B cell (primary cell): ENCODE measurements at regions not wholly inside any gene's neighbourhood (a gene's known extent, or its start where the extent isn't known, plus 50 kb on each side); places are given as distances from the start of the nearest gene placed in this dataset.

Experiments
- ATAC-seq: fragments of 200-7000 bp; cut with Tn5 transposase; one replicate; pipeline ENCODE4 v1.10.0; 2021; ENCODE audit warnings: low read depth, mild to moderate bottlenecking, moderate number of reproducible peaks, moderate library complexity
- CTCF ChIA-PET: fragments of 350-600 bp; sonication (Branson Sonifier 250); formaldehyde crosslinking; loops from one replicate; lab custom pipeline; 2021; ENCODE audit warnings: antibody characterized with exemption, inconsistent platforms; lab: Charles Lee
- POLR2A ChIA-PET: fragments of 350-600 bp; sonication (Branson Sonifier 250); formaldehyde crosslinking; loops from one replicate; lab custom pipeline; 2021; ENCODE audit warnings: antibody characterized with exemption; lab: Charles Lee
- DNase-seq: peaks from one replicate; pipeline ENCODE4 v3.0.0; 2013
- H2AFZ ChIP-seq: 2 replicates; pipeline ENCODE4 v1.6.1; 2012; ENCODE audit warnings: mild to moderate bottlenecking, low read depth, low read length; ENCODE audit not compliant: insufficient read depth, poor library complexity, severe bottlenecking
- H3K27ac ChIP-seq, 2 donors: 1 replicate in 1 of 2; 2 replicates in 1 of 2; pipeline ENCODE4 v1.5.1; 2012 to 2013; ENCODE audit warnings: low read length in 2 of 2, mild to moderate bottlenecking in 2 of 2, moderate library complexity in 1 of 2
- H3K27me3 ChIP-seq, 4 experiments: fragments of 200-600 bp in 1 of 4; sonication (generic) in 1 of 4; replicated peaks in 1 of 4; 1 replicate in 2 of 4; 2 replicates in 2 of 4; pipeline versions ENCODE4 v1.6.1 to v1.7.0; 2013 to 2016; ENCODE audit warnings: low read length in 3 of 4, mild to moderate bottlenecking in 2 of 4, mixed read lengths in 1 of 4, moderate library complexity in 1 of 4; ENCODE audit not compliant: insufficient read depth in 4 of 4, control insufficient read depth in 3 of 4; ENCODE audit errors: control extremely low read depth in 1 of 4
- H3K36me3 ChIP-seq, 2 experiments: replicated peaks in 1 of 2; 1 replicate in 1 of 2; 2 replicates in 1 of 2; pipeline versions ENCODE4 v1.6.1 to v1.7.1; 2013; ENCODE audit warnings: low read length in 1 of 2; ENCODE audit not compliant: insufficient read depth in 2 of 2, control insufficient read depth in 1 of 2; ENCODE audit errors: control extremely low read depth in 1 of 2, extremely low read depth in 1 of 2
- H3K4me1 ChIP-seq, 2 donors: fragments of 200-600 bp in 1 of 2; sonication (generic) in 1 of 2; 1 replicate in 1 of 2; 2 replicates in 1 of 2; pipeline versions ENCODE4 v1.5.1 to v1.6.1; 2013 to 2017; ENCODE audit warnings: low read length in 2 of 2; ENCODE audit not compliant: control insufficient read depth in 2 of 2, insufficient read depth in 2 of 2
- H3K4me2 ChIP-seq: replicated peaks from 2 replicates; pipeline ENCODE3; 2012; ENCODE audit warnings: mild to moderate bottlenecking, low read depth, low read length; ENCODE audit not compliant: poor library complexity, severe bottlenecking
- H3K4me3 ChIP-seq, 5 experiments: fragments of 200-600 bp in 1 of 5; sonication (generic) in 1 of 5; 1 replicate in 3 of 5; 2 replicates in 2 of 5; pipeline versions ENCODE4 v1.5.1 to v1.7.0; 2011 to 2016; ENCODE audit warnings: low read length in 4 of 5, mild to moderate bottlenecking in 4 of 5, low read depth in 2 of 5, control low read depth in 1 of 5, moderate library complexity in 1 of 5; ENCODE audit not compliant: insufficient read depth in 1 of 5; ENCODE audit errors: control extremely low read depth in 1 of 5, extremely low read depth in 1 of 5
- H3K79me2 ChIP-seq: fragments of 200-600 bp; sonication (generic); one replicate; pipeline ENCODE4 v1.6.0; 2016; ENCODE audit warnings: low read length; ENCODE audit not compliant: control insufficient read depth, insufficient read depth
- H3K9ac ChIP-seq: fragments of 200-600 bp; sonication (generic); 2 replicates; pipeline ENCODE4 v1.6.1; 2017; ENCODE audit warnings: mild to moderate bottlenecking, low read length, moderate library complexity
- H3K9me3 ChIP-seq, 3 donors: one replicate each; pipeline versions ENCODE4 v1.6.1 to v1.7.1; 2013; ENCODE audit warnings: low read length in 2 of 3; ENCODE audit not compliant: control insufficient read depth in 2 of 3, insufficient read depth in 1 of 3; ENCODE audit errors: control extremely low read depth in 1 of 3
- H4K20me1 ChIP-seq: 2 replicates; pipeline ENCODE4 v1.6.0; 2012; ENCODE audit warnings: mild to moderate bottlenecking, low read length; ENCODE audit not compliant: insufficient read depth, control insufficient read depth, poor library complexity, severe bottlenecking
- H3K27ac Mint-ChIP-seq: one replicate; pipeline ENCODE4 v1.8.0; 2021; ENCODE audit warnings: mixed read lengths
- H3K27me3 Mint-ChIP-seq: one replicate; pipeline ENCODE4 v1.8.0; 2021; ENCODE audit warnings: mixed read lengths
- H3K4me1 Mint-ChIP-seq: one replicate; pipeline ENCODE4 v1.8.0; 2021; ENCODE audit warnings: mixed read lengths
- H3K4me3 Mint-ChIP-seq: one replicate; pipeline ENCODE4 v1.8.0; 2021; ENCODE audit warnings: mixed read lengths
- H3K9me3 Mint-ChIP-seq: one replicate; pipeline ENCODE4 v1.8.0; 2022; ENCODE audit warnings: mixed read lengths; ENCODE audit not compliant: insufficient read depth
- EZH2 ChIP-seq: IDR thresholded peaks from 2 replicates; pipeline ENCODE4 v1.6.1; 2012; ENCODE audit warnings: borderline replicate concordance, low read depth, mild to moderate bottlenecking, moderate library complexity, low read length; ENCODE audit not compliant: insufficient read depth, poor library complexity, severe bottlenecking
- WGBS: methylation state at CpG from one replicate; pipeline ENCODE4 v1.1.5; 2013; ENCODE audit warnings: missing lambda C conversion rate; ENCODE audit not compliant: insufficient coverage; 5-methylcytosine and 5-hydroxymethylcytosine counted together
- intact Hi-C: fragments of 100-400 bp; cut with micrococcal nuclease; formaldehyde crosslinking; loops from one replicate; pipeline ENCODE4 v1.10.0; 2022
- TF ChIP-seq, protein P1 (sequence below): fragments of 200-600 bp; IDR thresholded peaks from one replicate; pipeline ENCODE4 v1.8.0; 2022; ENCODE audit warnings: antibody characterized with exemption, mild to moderate bottlenecking

DNA sequence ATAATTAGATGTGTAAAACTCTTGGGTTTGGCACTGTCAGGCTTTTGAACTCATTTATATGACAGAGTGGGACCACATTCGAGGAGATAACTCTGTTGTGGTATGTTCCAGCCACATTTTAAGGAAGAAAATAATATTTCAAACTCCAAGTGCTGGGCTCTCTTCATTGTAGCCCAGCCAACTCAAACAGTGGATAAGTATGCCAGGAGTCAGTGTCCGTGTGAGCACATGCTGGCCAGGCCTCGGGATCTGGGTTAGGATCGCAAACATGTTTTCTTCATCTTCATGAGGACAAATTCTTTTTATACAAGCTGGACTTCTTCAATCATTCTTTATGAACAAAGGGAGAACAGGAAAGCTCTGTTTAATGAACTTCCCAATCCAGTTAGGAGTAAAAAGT lies 497.5 kb downstream of the MAFB start:
- H3K27ac Mint-ChIP-seq: no peak overlapping the region
- ChIA-PET CTCF (no interaction called here), POLR2A (no interaction called here)
- Histone ChIP-seq H4K20me1 (no peaks in the 10 kb centered on the region), H3K27me3 (peaks cover 0 to 5% (median 0%) of the 10 kb centered on the region in 4 experiments), H3K4me3 (no peak overlapping the region), H3K27ac (no peak overlapping the region), H3K36me3 (no peaks in the 10 kb centered on the region), H3K4me1 (no peaks in the 10 kb centered on the region), H3K9me3 (no peaks in the 10 kb centered on the region), H3K9ac (no peak overlapping the region), H3K79me2 (no peaks in the 10 kb centered on the region), H3K4me2 (no peak overlapping the region), H2AFZ (no peak overlapping the region)
- no peak overlapping the region for H3K4me3 Mint-ChIP-seq
- no peaks in the 10 kb centered on the region for H3K9me3 Mint-ChIP-seq
- WGBS: 100% methylated on average over 1 of the region's 4 CpGs
- DNase-seq: no peak
- intact Hi-C loops: no loop called here
- no peaks in the 10 kb centered on the region for H3K4me1 Mint-ChIP-seq
- no peak for ATAC-seq
- H3K27me3 Mint-ChIP-seq: peaks cover 11% of the 10 kb centered on the region
- TF ChIP-seq, protein P1, sequence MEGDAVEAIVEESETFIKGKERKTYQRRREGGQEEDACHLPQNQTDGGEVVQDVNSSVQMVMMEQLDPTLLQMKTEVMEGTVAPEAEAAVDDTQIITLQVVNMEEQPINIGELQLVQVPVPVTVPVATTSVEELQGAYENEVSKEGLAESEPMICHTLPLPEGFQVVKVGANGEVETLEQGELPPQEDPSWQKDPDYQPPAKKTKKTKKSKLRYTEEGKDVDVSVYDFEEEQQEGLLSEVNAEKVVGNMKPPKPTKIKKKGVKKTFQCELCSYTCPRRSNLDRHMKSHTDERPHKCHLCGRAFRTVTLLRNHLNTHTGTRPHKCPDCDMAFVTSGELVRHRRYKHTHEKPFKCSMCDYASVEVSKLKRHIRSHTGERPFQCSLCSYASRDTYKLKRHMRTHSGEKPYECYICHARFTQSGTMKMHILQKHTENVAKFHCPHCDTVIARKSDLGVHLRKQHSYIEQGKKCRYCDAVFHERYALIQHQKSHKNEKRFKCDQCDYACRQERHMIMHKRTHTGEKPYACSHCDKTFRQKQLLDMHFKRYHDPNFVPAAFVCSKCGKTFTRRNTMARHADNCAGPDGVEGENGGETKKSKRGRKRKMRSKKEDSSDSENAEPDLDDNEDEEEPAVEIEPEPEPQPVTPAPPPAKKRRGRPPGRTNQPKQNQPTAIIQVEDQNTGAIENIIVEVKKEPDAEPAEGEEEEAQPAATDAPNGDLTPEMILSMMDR: no peak
- no peak for TF ChIP-seq EZH2

DNA sequence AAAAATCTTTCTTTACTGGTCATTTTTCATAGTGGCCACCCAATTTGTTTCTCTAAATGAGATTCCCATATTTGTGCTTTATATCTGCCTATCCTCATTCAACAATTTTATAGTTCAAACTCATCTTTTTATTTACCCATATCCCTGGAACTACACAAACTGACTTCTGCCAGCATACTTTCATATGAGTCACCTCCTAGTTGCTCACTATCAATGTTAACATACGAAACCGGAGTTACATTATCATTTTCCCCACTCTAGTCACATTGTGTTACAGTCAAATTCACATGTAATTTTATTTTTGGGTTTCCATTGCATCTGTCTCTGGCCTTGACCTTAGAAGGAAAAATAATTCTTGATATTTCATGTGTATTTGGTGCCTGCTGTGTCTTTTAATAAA lies 499.4 kb downstream of the MAFB start:
- no peaks in the 10 kb centered on the region for H3K36me3 ChIP-seq
- ChIA-PET POLR2A (no interaction called here), CTCF (interaction anchor here (0.7 kb wide), 1 partner anchor 62 kb away, joined by 4 read pairs; no protein-coding TSS in a partner anchor)
- H3K4me3 Mint-ChIP-seq: no peak overlapping the region
- H3K27me3 ChIP-seq: peaks cover 0 to 5% (median 0%) of the 10 kb centered on the region in 4 experiments
- no peak overlapping the region for H3K4me2 ChIP-seq
- no peaks in the 10 kb centered on the region for H3K4me1 Mint-ChIP-seq
- peaks cover 11% of the 10 kb centered on the region for H3K27me3 Mint-ChIP-seq
- no peak overlapping the region for H2AFZ ChIP-seq
- no peak overlapping the region for H3K27ac ChIP-seq
- no peaks in the 10 kb centered on the region for H3K9me3 ChIP-seq
- H3K9ac ChIP-seq: no peak overlapping the region
- H4K20me1 ChIP-seq: no peaks in the 10 kb centered on the region
- TF ChIP-seq, protein P1: no peak
- TF ChIP-seq EZH2: no peak
- H3K4me3 ChIP-seq: no peak overlapping the region
- no CpG with 5 or more reads among the region's 2 CpGs for WGBS
- no peak overlapping the region for H3K27ac Mint-ChIP-seq
- ATAC-seq (no peak), DNase-seq (no peak)
- H3K9me3 Mint-ChIP-seq: no peaks in the 10 kb centered on the region
- H3K79me2 ChIP-seq: no peaks in the 10 kb centered on the region
- H3K4me1 ChIP-seq: no peaks in the 10 kb centered on the region
- intact Hi-C loops: no loop called here
